ENCODE measurements at regions not wholly inside any gene's neighbourhood (a gene's known extent, or its start where the extent isn't known, plus 50 kb on each side); places are given as distances from the start of the nearest gene placed in this dataset.

DNA sequence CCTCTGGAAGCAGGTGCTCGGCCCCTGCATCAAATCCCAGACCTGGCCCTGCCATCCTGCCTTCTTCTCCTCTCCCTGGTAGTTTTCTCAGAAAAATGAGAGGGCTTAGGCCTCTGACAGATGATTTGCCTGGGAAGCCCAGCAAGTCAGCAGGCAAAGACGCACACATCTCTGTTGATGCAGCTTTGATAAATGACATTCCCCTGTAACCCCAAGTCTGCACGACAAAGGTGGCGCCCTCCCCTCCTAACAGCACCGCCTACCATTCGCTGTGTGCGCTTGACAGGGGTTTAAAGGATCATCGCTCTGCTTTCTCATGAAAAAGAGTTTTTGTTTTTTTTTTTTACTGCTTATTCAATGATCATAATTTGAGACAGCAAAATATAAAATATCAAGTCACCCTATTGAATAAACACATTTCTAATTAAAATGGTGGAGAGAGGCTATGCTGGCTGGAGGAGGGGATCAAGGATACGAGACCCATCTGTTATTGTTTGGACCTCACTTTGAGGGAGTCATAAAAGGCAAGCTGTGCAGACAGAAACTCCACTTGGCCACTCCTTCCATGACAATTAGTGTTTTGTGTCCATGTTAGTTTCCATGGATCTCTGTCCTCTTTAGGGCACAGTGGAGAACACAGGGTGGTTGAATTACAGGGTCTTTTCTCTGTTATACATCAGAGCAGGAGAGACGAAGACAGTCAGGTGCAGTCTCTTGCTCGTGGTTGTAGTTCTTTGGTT is 126.1 kb downstream of the FGF9 start:
- DNase-seq, result no peak
- Histone ChIP-seq H3K27me3 (no peaks in the 10 kb centered on the region), H3K4me3 (no peak overlapping the region), H3K27ac (no peak overlapping the region), H3K9me3 (no peaks in the 10 kb centered on the region), H3K4me1 (no peaks in the 10 kb centered on the region), H3K36me3 (no peaks in the 10 kb centered on the region)
- intact Hi-C loops (cut with DNase I; ENCODE audit: low total_unique reads), result no loop called here
- TF ChIP-seq POLR2AphosphoS5 (IDR thresholded peaks at IDR 0.05) (no peak), POLR2A (IDR thresholded peaks at IDR 0.05) (no peak), EP300 (IDR thresholded peaks at IDR 0.05) (no peak)
- TF ChIP-seq, protein P1, sequence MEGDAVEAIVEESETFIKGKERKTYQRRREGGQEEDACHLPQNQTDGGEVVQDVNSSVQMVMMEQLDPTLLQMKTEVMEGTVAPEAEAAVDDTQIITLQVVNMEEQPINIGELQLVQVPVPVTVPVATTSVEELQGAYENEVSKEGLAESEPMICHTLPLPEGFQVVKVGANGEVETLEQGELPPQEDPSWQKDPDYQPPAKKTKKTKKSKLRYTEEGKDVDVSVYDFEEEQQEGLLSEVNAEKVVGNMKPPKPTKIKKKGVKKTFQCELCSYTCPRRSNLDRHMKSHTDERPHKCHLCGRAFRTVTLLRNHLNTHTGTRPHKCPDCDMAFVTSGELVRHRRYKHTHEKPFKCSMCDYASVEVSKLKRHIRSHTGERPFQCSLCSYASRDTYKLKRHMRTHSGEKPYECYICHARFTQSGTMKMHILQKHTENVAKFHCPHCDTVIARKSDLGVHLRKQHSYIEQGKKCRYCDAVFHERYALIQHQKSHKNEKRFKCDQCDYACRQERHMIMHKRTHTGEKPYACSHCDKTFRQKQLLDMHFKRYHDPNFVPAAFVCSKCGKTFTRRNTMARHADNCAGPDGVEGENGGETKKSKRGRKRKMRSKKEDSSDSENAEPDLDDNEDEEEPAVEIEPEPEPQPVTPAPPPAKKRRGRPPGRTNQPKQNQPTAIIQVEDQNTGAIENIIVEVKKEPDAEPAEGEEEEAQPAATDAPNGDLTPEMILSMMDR (IDR thresholded peaks at IDR 0.05), result no peak
- 83 to 87% (median 86%) methylated on average over 11 of the region's 11 CpGs for WGBS, 5 donors

DNA sequence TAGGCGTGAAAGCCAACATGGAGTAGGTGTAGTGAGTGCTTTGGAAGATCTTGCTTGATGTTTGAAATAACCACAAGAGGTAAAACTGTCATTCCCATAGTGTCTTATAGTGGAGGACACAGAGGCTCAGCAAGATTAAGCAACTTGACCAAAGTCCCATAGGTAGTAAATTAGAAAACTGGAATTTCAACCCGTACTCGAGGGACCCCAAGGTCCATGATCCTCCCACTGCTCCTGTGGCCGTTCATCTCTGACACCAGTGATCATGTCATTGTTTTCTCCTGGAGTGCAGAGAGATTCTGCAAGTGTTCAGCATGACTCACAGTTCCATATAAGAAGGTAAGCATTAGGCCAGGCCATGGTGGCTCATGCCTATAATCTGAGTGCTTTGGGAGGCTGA is 126.9 kb downstream of the FGF9 start:
- intact Hi-C loops (cut with DNase I; ENCODE audit: low total_unique reads), result no loop called here
- no peaks in the 10 kb centered on the region for H3K9me3 ChIP-seq
- no peak overlapping the region for H3K27ac ChIP-seq
- H3K36me3 ChIP-seq, result no peaks in the 10 kb centered on the region
- no peak for TF ChIP-seq EP300 (IDR thresholded peaks at IDR 0.05)
- no peak for TF ChIP-seq POLR2A (IDR thresholded peaks at IDR 0.05)
- TF ChIP-seq, protein P1 (IDR thresholded peaks at IDR 0.05), result no peak
- no peak for TF ChIP-seq POLR2AphosphoS5 (IDR thresholded peaks at IDR 0.05)
- no peaks in the 10 kb centered on the region for H3K27me3 ChIP-seq
- WGBS, 5 donors, result 86 to 95% (median 90%) methylated on average over 4 of the region's 4 CpGs
- no peak overlapping the region for H3K4me3 ChIP-seq
- no peak for DNase-seq
- H3K4me1 ChIP-seq, result no peaks in the 10 kb centered on the region

DNA sequence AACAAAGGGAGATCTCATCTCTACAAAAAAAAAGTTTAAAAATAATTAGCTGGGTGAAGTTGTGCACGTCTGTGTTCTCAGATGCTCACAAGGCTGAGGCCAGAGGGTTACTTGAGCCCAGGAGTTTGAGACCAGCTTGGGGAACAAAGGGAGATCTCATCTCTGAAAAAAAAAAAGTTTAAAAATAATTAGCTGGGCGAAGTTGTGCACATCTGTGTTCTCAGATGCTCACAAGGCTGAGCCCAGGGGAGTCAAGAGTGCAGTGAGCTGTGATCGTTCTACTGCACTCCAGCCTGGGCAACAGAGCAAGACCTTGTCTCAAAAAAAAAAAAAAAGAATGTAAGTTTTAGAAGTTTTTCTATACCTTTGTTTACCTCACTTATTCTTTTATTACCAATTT is 127.3 kb downstream of the FGF9 start:
- Histone ChIP-seq H3K4me3 (no peak overlapping the region), H3K4me1 (no peaks in the 10 kb centered on the region), H3K27ac (no peak overlapping the region), H3K27me3 (no peaks in the 10 kb centered on the region), H3K36me3 (no peaks in the 10 kb centered on the region), H3K9me3 (no peaks in the 10 kb centered on the region)
- TF ChIP-seq, protein P1 (IDR thresholded peaks at IDR 0.05), result no peak
- no peak for TF ChIP-seq POLR2A (IDR thresholded peaks at IDR 0.05)
- TF ChIP-seq POLR2AphosphoS5 (IDR thresholded peaks at IDR 0.05), result no peak
- no peak for TF ChIP-seq EP300 (IDR thresholded peaks at IDR 0.05)
- WGBS, 5 donors, result 80 to 94% (median 86%) methylated on average over 3 of the region's 3 CpGs
- intact Hi-C loops (cut with DNase I; ENCODE audit: low total_unique reads), result no loop called here
- DNase-seq, result no peak

GRCh38 chr13:21799671-21800070 is 128.8 kb downstream of the FGF9 start:
- Histone ChIP-seq H3K9me3 (no peaks in the 10 kb centered on the region), H3K27me3 (no peaks in the 10 kb centered on the region), H3K27ac (no peak overlapping the region), H3K4me1 (no peaks in the 10 kb centered on the region), H3K36me3 (no peaks in the 10 kb centered on the region), H3K4me3 (no peak overlapping the region)
- TF ChIP-seq, protein P1 (IDR thresholded peaks at IDR 0.05), result no peak
- TF ChIP-seq POLR2AphosphoS5 (IDR thresholded peaks at IDR 0.05) (no peak), POLR2A (IDR thresholded peaks at IDR 0.05) (no peak), EP300 (IDR thresholded peaks at IDR 0.05) (no peak)
- 89 to 94% (median 91%) methylated on average over 3 of the region's 3 CpGs for WGBS, 5 donors
- no peak for DNase-seq
- intact Hi-C loops (cut with DNase I; ENCODE audit: low total_unique reads), result no loop called here
